Neural cell (in vitro differentiated cells): ENCODE measurements at regions not wholly inside any gene's neighbourhood (a gene's known extent, or its start where the extent isn't known, plus 50 kb on each side); places are given as distances from the start of the nearest gene placed in this dataset.

Experiments
- H2AFZ ChIP-seq: fragments of 200-600, 300-800 bp; sonication (generic), shearing (Covaris generic); 2 replicates; pipeline ENCODE4 v1.6.0; 2014; ENCODE audit warnings: low read depth, mild to moderate bottlenecking, antibody characterized with exemption, low read length, moderate library complexity
- H3F3A ChIP-seq: fragments of 200-600 bp; shearing (Covaris generic); 2 replicates; pipeline ENCODE4 v1.6.1; 2016; ENCODE audit warnings: mild to moderate bottlenecking, moderate library complexity, mixed read lengths, antibody characterized with exemption, low read length; ENCODE audit not compliant: insufficient read depth, poor library complexity, severe bottlenecking
- H3K27ac ChIP-seq: fragments of 200-600, 300-800 bp; sonication (generic), shearing (Covaris generic); 2 replicates; pipeline ENCODE4 v1.5.1; 2014; ENCODE audit warnings: mild to moderate bottlenecking, low read length, moderate library complexity
- H3K27me3 ChIP-seq: fragments of 300-800, 200-600 bp; sonication (generic), shearing (Covaris generic); 2 replicates; pipeline ENCODE4 v1.6.0; 2014; ENCODE audit warnings: mild to moderate bottlenecking, low read depth, low read length, moderate library complexity; ENCODE audit not compliant: insufficient read depth
- H3K36me3 ChIP-seq: fragments of 300-800, 200-600 bp; sonication (generic), shearing (Covaris generic); 2 replicates; pipeline ENCODE4 v1.5.1; 2014; ENCODE audit warnings: mild to moderate bottlenecking, antibody characterized with exemption, low read length, moderate library complexity; ENCODE audit not compliant: insufficient read depth
- H3K4me2 ChIP-seq: fragments of 300-800, 200-600 bp; sonication (generic), shearing (Covaris generic); 2 replicates; pipeline ENCODE4 v1.6.0; 2014; ENCODE audit warnings: mild to moderate bottlenecking, low read length
- H3K4me3 ChIP-seq: fragments of 300-800, 200-600 bp; sonication (generic), shearing (Covaris generic); 2 replicates; pipeline ENCODE4 v1.5.1; 2014; ENCODE audit warnings: mild to moderate bottlenecking, low read length, moderate library complexity
- H3K79me2 ChIP-seq: fragments of 200-600 bp; shearing (Covaris generic); replicated peaks from 2 replicates; pipeline ENCODE4 v1.6.0; 2014; ENCODE audit warnings: mild to moderate bottlenecking, low read length, moderate library complexity; ENCODE audit not compliant: insufficient read depth
- H3K9ac ChIP-seq: fragments of 300-800, 200-600 bp; sonication (generic), shearing (Covaris generic); 2 replicates; pipeline ENCODE4 v1.6.1; 2016; ENCODE audit warnings: mild to moderate bottlenecking, low read length, mixed read lengths
- H3K9me2 ChIP-seq: fragments of 200-600 bp; shearing (Covaris generic); 2 replicates; pipeline ENCODE4 v1.6.1; 2016; ENCODE audit warnings: mild to moderate bottlenecking, low read length, mixed read lengths; ENCODE audit not compliant: insufficient read depth
- H3K9me3 ChIP-seq: fragments of 200-600, 300-800 bp; sonication (generic), shearing (Covaris generic); 2 replicates; pipeline ENCODE4 v1.6.1; 2016; ENCODE audit warnings: mild to moderate bottlenecking, mixed run types, low read length, moderate library complexity, mixed read lengths
- H4K20me1 ChIP-seq: fragments of 200-600 bp; shearing (Covaris generic); 2 replicates; pipeline ENCODE4 v1.6.1; 2016; ENCODE audit warnings: mild to moderate bottlenecking, mixed run types; ENCODE audit not compliant: insufficient read depth
- EP300 ChIP-seq: fragments of 450-650 bp; conservative IDR thresholded peaks from 2 replicates; pipeline ENCODE4 v1.6.1; 2014; ENCODE audit warnings: antibody characterized with exemption, mild to moderate bottlenecking, moderate library complexity; ENCODE audit not compliant: poor library complexity, severe bottlenecking
- EZH2 ChIP-seq: fragments of 200-600, 300-800 bp; shearing (Covaris generic), sonication (generic); IDR thresholded peaks from 2 replicates; pipeline ENCODE4 v1.6.1; 2014; ENCODE audit warnings: antibody characterized with exemption, low read length, borderline replicate concordance, mild to moderate bottlenecking; ENCODE audit not compliant: insufficient read depth, poor library complexity, severe bottlenecking
- MXI1 ChIP-seq: fragments of 450-650 bp; conservative IDR thresholded peaks from 2 replicates; pipeline ENCODE4 v1.6.1; 2014; ENCODE audit warnings: antibody characterized with exemption, mild to moderate bottlenecking; ENCODE audit not compliant: poor library complexity, severe bottlenecking
- POLR2AphosphoS5 ChIP-seq: IDR thresholded peaks from 2 replicates; pipeline ENCODE4 v1.6.1; 2012
- RAD21 ChIP-seq: fragments of 450-650 bp; conservative IDR thresholded peaks from 2 replicates; pipeline ENCODE4 v1.6.1; 2014; ENCODE audit warnings: antibody characterized with exemption, mild to moderate bottlenecking, moderate library complexity
- REST ChIP-seq: IDR thresholded peaks from 2 replicates; pipeline ENCODE4 v1.6.1; 2012; ENCODE audit warnings: borderline replicate concordance
- SMC3 ChIP-seq: fragments of 450-650 bp; conservative IDR thresholded peaks from 2 replicates; pipeline ENCODE4 v1.6.1; 2014; ENCODE audit warnings: antibody characterized with exemption, mild to moderate bottlenecking, moderate library complexity; ENCODE audit not compliant: poor library complexity
- TAF1 ChIP-seq: IDR thresholded peaks from 2 replicates; pipeline ENCODE4 v1.6.1; 2012; ENCODE audit warnings: low read depth
- TF ChIP-seq, protein P1 (sequence below): fragments of 450-650 bp; IDR thresholded peaks from 2 replicates; pipeline ENCODE4 v1.5.1; 2014; ENCODE audit warnings: antibody characterized with exemption, mild to moderate bottlenecking, moderate library complexity; ENCODE audit not compliant: poor library complexity, severe bottlenecking

DNA sequence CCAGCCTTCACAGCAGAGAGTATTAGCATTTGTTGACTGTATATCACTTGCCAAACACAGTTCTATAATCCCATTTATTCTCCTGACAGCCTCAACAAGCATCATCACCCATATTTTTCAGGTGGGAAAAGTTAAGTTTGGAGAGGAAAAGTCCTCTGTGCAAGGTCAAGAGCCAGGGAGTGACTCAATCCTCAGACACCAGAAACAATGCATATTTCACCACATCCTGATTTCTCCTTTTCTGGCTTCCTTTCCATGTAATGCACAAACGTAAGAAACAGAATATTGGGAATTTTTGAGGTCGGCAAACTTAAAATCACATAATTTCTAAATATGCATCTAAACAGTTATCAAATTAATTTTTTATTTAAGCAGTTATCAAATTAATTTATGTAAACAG lies 116.0 kb upstream of the GADL1 start:
- H3K27me3 ChIP-seq: no peaks in the 10 kb centered on the region
- H4K20me1 ChIP-seq: no peaks in the 10 kb centered on the region

GRCh38 chr3:31011380-31011779 lies 116.9 kb upstream of the GADL1 start:
- no peaks in the 10 kb centered on the region for H4K20me1 ChIP-seq
- no peak for TF ChIP-seq MXI1
- TF ChIP-seq, protein P1, sequence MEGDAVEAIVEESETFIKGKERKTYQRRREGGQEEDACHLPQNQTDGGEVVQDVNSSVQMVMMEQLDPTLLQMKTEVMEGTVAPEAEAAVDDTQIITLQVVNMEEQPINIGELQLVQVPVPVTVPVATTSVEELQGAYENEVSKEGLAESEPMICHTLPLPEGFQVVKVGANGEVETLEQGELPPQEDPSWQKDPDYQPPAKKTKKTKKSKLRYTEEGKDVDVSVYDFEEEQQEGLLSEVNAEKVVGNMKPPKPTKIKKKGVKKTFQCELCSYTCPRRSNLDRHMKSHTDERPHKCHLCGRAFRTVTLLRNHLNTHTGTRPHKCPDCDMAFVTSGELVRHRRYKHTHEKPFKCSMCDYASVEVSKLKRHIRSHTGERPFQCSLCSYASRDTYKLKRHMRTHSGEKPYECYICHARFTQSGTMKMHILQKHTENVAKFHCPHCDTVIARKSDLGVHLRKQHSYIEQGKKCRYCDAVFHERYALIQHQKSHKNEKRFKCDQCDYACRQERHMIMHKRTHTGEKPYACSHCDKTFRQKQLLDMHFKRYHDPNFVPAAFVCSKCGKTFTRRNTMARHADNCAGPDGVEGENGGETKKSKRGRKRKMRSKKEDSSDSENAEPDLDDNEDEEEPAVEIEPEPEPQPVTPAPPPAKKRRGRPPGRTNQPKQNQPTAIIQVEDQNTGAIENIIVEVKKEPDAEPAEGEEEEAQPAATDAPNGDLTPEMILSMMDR: no peak
- no peak for TF ChIP-seq RAD21
- TF ChIP-seq EZH2: no peak
- TF ChIP-seq REST: no peak
- TF ChIP-seq TAF1: no peak
- TF ChIP-seq EP300: no peak
- no peak for TF ChIP-seq SMC3
- no peak for TF ChIP-seq POLR2AphosphoS5
- no peak overlapping the region for H3K27ac ChIP-seq
- H3K4me2 ChIP-seq: no peak overlapping the region
- no peaks in the 10 kb centered on the region for H3K79me2 ChIP-seq
- no peaks in the 10 kb centered on the region for H3F3A ChIP-seq
- no peaks in the 10 kb centered on the region for H3K9me3 ChIP-seq
- H3K9me2 ChIP-seq: no peaks in the 10 kb centered on the region
- H2AFZ ChIP-seq: no peak overlapping the region
- H3K4me3 ChIP-seq: no peak overlapping the region
- no peaks in the 10 kb centered on the region for H3K27me3 ChIP-seq
- no peaks in the 10 kb centered on the region for H3K36me3 ChIP-seq
- no peak overlapping the region for H3K9ac ChIP-seq

More for the DNA sequence above, 116.0 kb upstream of the GADL1 start:
- H3K36me3 ChIP-seq: no peaks in the 10 kb centered on the region
- no peak overlapping the region for H2AFZ ChIP-seq
- H3K4me2 ChIP-seq: no peak overlapping the region
- no peak overlapping the region for H3K27ac ChIP-seq
- no peaks in the 10 kb centered on the region for H3F3A ChIP-seq
- H3K9ac ChIP-seq: no peak overlapping the region
- H3K4me3 ChIP-seq: no peak overlapping the region
- no peaks in the 10 kb centered on the region for H3K9me2 ChIP-seq
- TF ChIP-seq POLR2AphosphoS5 (no peak), EP300 (no peak), TAF1 (no peak), MXI1 (no peak), EZH2 (no peak), SMC3 (no peak), REST (no peak), RAD21 (no peak)
- TF ChIP-seq, protein P1: no peak
- no peaks in the 10 kb centered on the region for H3K79me2 ChIP-seq
- H3K9me3 ChIP-seq: no peaks in the 10 kb centered on the region
